GM18511 (cell line): ENCODE measurements at regions not wholly inside any gene's neighbourhood (a gene's known extent, or its start where the extent isn't known, plus 50 kb on each side); places are given as distances from the start of the nearest gene placed in this dataset.

Source experiments
- ATAC-seq: cut with Tn5 transposase; IDR thresholded peaks from one replicate; pipeline ENCODE4 v1.9.1; 2021; ENCODE audit warnings: mild to moderate bottlenecking, moderate library complexity; ENCODE audit not compliant: unreplicated experiment

- peak; percentile 75 for ATAC-seq
These were observed 100.8 kb downstream of the PPM1A start for GRCh38 chr14:60349663-60350365.

- peak; percentile 15 for ATAC-seq
These were observed 101.3 kb downstream of the PPM1A start for GRCh38 chr14:60350366-60350720.

- no peak for ATAC-seq
These were observed 104.4 kb downstream of the PPM1A start for GRCh38 chr14:60353420-60353819.

- no peak for ATAC-seq
These were observed 106.7 kb downstream of the PPM1A start for GRCh38 chr14:60355768-60356167.

- ATAC-seq = no peak
These were observed 107.4 kb downstream of the PPM1A start for GRCh38 chr14:60356386-60356785.

- no peak for ATAC-seq
These were observed 108.0 kb downstream of the PPM1A start for GRCh38 chr14:60356906-60357550.

- no peak for ATAC-seq
These were observed 108.6 kb downstream of the PPM1A start for GRCh38 chr14:60357551-60358149.

GRCh38 chr14:60363275-60363674, 114.3 kb downstream of the PPM1A start:
- ATAC-seq = no peak

GRCh38 chr14:60363687-60364086, 114.7 kb downstream of the PPM1A start:
- ATAC-seq = no peak

- ATAC-seq = no peak
These were observed 104.0 kb downstream of the C14orf39 start for GRCh38 chr14:60381909-60382308.
